HepG2 (cell line): ENCODE measurements at regions not wholly inside any gene's neighbourhood (a gene's known extent, or its start where the extent isn't known, plus 50 kb on each side); places are given as distances from the start of the nearest gene placed in this dataset.

Experiments
- AHDC1 ChIP-seq: sonication (generic); formaldehyde crosslinking; IDR thresholded peaks from 2 replicates; pipeline ENCODE4 v1.5.1; 2020; ENCODE audit warnings: mild to moderate bottlenecking, missing genetic modification reagents, borderline replicate concordance
- BCL6 ChIP-seq: IDR thresholded peaks from 2 replicates; pipeline ENCODE4 v1.6.1; 2016; ENCODE audit warnings: missing genetic modification reagents, missing compliant biosample characterization
- CEBPB ChIP-seq: IDR thresholded peaks from 2 replicates; pipeline ENCODE4 v1.6.1; 2011; ENCODE audit warnings: low read depth, low read length, improper control_type of control experiment, borderline replicate concordance
- CREB1 ChIP-seq, 2 experiments: fragments of 450-650 bp in 1 of 2; IDR thresholded peaks; 2 replicates each; pipeline ENCODE4 v1.6.1; 2016 to 2017; ENCODE audit warnings: control low read depth in 1 of 2, mild to moderate bottlenecking in 1 of 2, missing compliant biosample characterization in 1 of 2, missing genetic modification characterization in 1 of 2
- EP300 ChIP-seq, 3 experiments: sonication (generic) in 1 of 3; formaldehyde crosslinking in 1 of 3; IDR thresholded peaks; 2 replicates each; pipeline versions ENCODE4 v1.5.1 to v1.6.1; 2011 to 2020; ENCODE audit warnings: low read depth in 2 of 3, low read length in 2 of 3, borderline replicate concordance in 1 of 3, improper control_type of control experiment in 1 of 3, mild to moderate bottlenecking in 1 of 3, missing genetic modification reagents in 1 of 3, moderate library complexity in 1 of 3
- FOXA1 ChIP-seq, 2 experiments: fragments of 450-650 bp in 1 of 2; sonication (generic) in 1 of 2; formaldehyde crosslinking in 1 of 2; IDR thresholded peaks; 2 replicates each; pipeline versions ENCODE4 v1.4.0 to v1.6.1; 2016 to 2020; ENCODE audit warnings: missing genetic modification reagents in 1 of 2
- FOXA3 ChIP-seq: IDR thresholded peaks from 2 replicates; pipeline ENCODE4 v1.6.1; 2016; ENCODE audit warnings: missing genetic modification reagents, missing compliant biosample characterization
- FOXJ3 ChIP-seq: sonication (generic); formaldehyde crosslinking; IDR thresholded peaks from 2 replicates; pipeline ENCODE4 v1.4.0; 2020; ENCODE audit warnings: missing genetic modification reagents, mild to moderate bottlenecking, borderline replicate concordance
- FOXP4 ChIP-seq: sonication (generic); formaldehyde crosslinking; IDR thresholded peaks from 2 replicates; pipeline ENCODE4 v1.4.0; 2020; ENCODE audit warnings: missing genetic modification reagents
- GLMP ChIP-seq: sonication (generic); formaldehyde crosslinking; IDR thresholded peaks from 2 replicates; pipeline ENCODE4 v1.9.0; 2021; ENCODE audit warnings: missing genetic modification reagents, mild to moderate bottlenecking, borderline replicate concordance
- KDM3A ChIP-seq: IDR thresholded peaks from 2 replicates; pipeline ENCODE4 v1.6.1; 2018; ENCODE audit warnings: low read depth, missing compliant biosample characterization
- MAX ChIP-seq: IDR thresholded peaks from 2 replicates; pipeline ENCODE4 v1.6.1; 2012; ENCODE audit warnings: inconsistent platforms
- MLLT10 ChIP-seq: sonication (generic); formaldehyde crosslinking; IDR thresholded peaks from 2 replicates; pipeline ENCODE4 v1.4.0; 2020; ENCODE audit warnings: missing genetic modification reagents
- SAP130 ChIP-seq: IDR thresholded peaks from 2 replicates; pipeline ENCODE4 v1.6.1; 2016; ENCODE audit warnings: low read depth
- ZIK1 ChIP-seq: sonication (generic); formaldehyde crosslinking; IDR thresholded peaks from 2 replicates; pipeline ENCODE4 v1.5.0; 2020; ENCODE audit warnings: mild to moderate bottlenecking, low read depth, missing genetic modification reagents, borderline replicate concordance
- ZNF275 ChIP-seq: sonication (generic); formaldehyde crosslinking; IDR thresholded peaks from 2 replicates; pipeline ENCODE4 v1.8.0; 2022; ENCODE audit warnings: missing genetic modification reagents, mild to moderate bottlenecking, inconsistent platforms, borderline replicate concordance
- ZNF7 ChIP-seq: IDR thresholded peaks from 2 replicates; pipeline ENCODE4 v1.6.1; 2016; ENCODE audit warnings: missing biosample characterization, missing genetic modification reagents

GRCh38 chr18:68177807-68178702 is 536.9 kb downstream of the TMX3 start (continued):
- no peak for TF ChIP-seq GLMP (CRISPR knock-in tag)
- 0 out of 2 replicates have a peak, but pooled peaks have one; percentile 20 for TF ChIP-seq FOXP4 (CRISPR knock-in tag)
- TF ChIP-seq ZNF7 (CRISPR knock-in tag) = peak; percentile 73
- no peak for TF ChIP-seq ZNF275 (CRISPR knock-in tag)
- peak; percentile 42; the same call in 1 of the 2 replicates for TF ChIP-seq CEBPB
- peak; percentile 49 for TF ChIP-seq SAP130
- TF ChIP-seq FOXJ3 = peak; percentile 57; the same call in 1 of the 2 replicates
- no peak for TF ChIP-seq MLLT10 (CRISPR knock-in tag)
- TF ChIP-seq BCL6 (CRISPR knock-in tag) = 0 out of 2 replicates have a peak, but pooled peaks have one; percentile 8
- peak; percentile 43; the same call in 1 of the 2 replicates for TF ChIP-seq MAX
- TF ChIP-seq ZIK1 (CRISPR knock-in tag) = no peak
- TF ChIP-seq EP300 (IDR thresholded peaks at IDR 0.05; ENCODE audit: low read depth in 2 of 2, low read length in 2 of 2) = peak in 1 of 2 experiments; percentile 48; a peak in 1 of 4 replicates
- TF ChIP-seq EP300 (CRISPR knock-in tag; IDR thresholded peaks at IDR 0.05; ENCODE audit: borderline replicate concordance) = no peak
- TF ChIP-seq CREB1 (IDR thresholded peaks at IDR 0.05) = no peak
- 0 out of 2 replicates have a peak, but pooled peaks have one; percentile 30 for TF ChIP-seq CREB1 (CRISPR knock-in tag; IDR thresholded peaks at IDR 0.05)
- TF ChIP-seq AHDC1 (CRISPR knock-in tag) = peak; percentile 55; the same call in 1 of the 2 replicates
- TF ChIP-seq FOXA3 (CRISPR knock-in tag) = peak; percentile 83
- TF ChIP-seq KDM3A = no peak
- no peak for TF ChIP-seq FOXA1 (IDR thresholded peaks at IDR 0.05)
- TF ChIP-seq FOXA1 (CRISPR knock-in tag; IDR thresholded peaks at IDR 0.05) = peak; percentile 81
